HL-60 (cell line): ENCODE measurements at regions not wholly inside any gene's neighbourhood (a gene's known extent, or its start where the extent isn't known, plus 50 kb on each side); places are given as distances from the start of the nearest gene placed in this dataset.

Experiments used
- DNase-seq, 2 experiments: peaks; one replicate each; pipeline ENCODE4 v3.0.0-alpha.2; 2010 to 2020; ENCODE audit warnings: low read depth in 1 of 2, low spot score in 1 of 2
- H3K27ac ChIP-seq: fragments of 250-450 bp; sonication (Bioruptor Pico); replicated peaks from 2 replicates; pipeline ENCODE4 v1.5.1; 2020; ENCODE audit warnings: mild to moderate bottlenecking, moderate library complexity
- H3K27me3 ChIP-seq: fragments of 250-450 bp; sonication (Bioruptor Pico); 2 replicates; pipeline ENCODE4 v1.5.1; 2021; ENCODE audit warnings: mild to moderate bottlenecking, moderate library complexity; ENCODE audit not compliant: insufficient read depth, poor library complexity, severe bottlenecking
- H3K4me3 ChIP-seq: replicated peaks from 2 replicates; pipeline ENCODE4 v1.5.1; 2011; ENCODE audit warnings: mild to moderate bottlenecking, control low read depth, low read length; ENCODE audit not compliant: insufficient read depth
- CTCF ChIP-seq: IDR thresholded peaks from one replicate; pipeline ENCODE4 v1.5.1; 2011; ENCODE audit warnings: low read length, control low read depth, inconsistent platforms; ENCODE audit not compliant: insufficient read depth
- GABPA ChIP-seq: IDR thresholded peaks from 2 replicates; pipeline ENCODE4 v1.6.1; 2012; ENCODE audit warnings: low read depth
- POLR2AphosphoS5 ChIP-seq: IDR thresholded peaks from 2 replicates; pipeline ENCODE4 v1.6.1; 2012; ENCODE audit warnings: low read depth
- REST ChIP-seq: IDR thresholded peaks from 2 replicates; pipeline ENCODE4 v1.6.1; 2012; ENCODE audit warnings: low read depth; ENCODE audit not compliant: insufficient replicate concordance
- SPI1 ChIP-seq: IDR thresholded peaks from 2 replicates; pipeline ENCODE4 v1.6.1; 2012; ENCODE audit warnings: low read depth, mild to moderate bottlenecking, borderline replicate concordance

- H3K27ac ChIP-seq = no peak overlapping the region
- H3K4me3 ChIP-seq = no peak overlapping the region
- peaks cover 3% of the 10 kb centered on the region for H3K27me3 ChIP-seq
- TF ChIP-seq GABPA = no peak
- TF ChIP-seq REST = no peak
- no peak for TF ChIP-seq POLR2AphosphoS5
- TF ChIP-seq CTCF = no peak
- TF ChIP-seq SPI1 = no peak
- DNase-seq = no peak
These were observed 112.1 kb downstream of the KIF4B start for GRCh38 chr5:155125551-155126095.

- Histone ChIP-seq H3K4me3 (no peak overlapping the region), H3K27ac (no peak overlapping the region), H3K27me3 (peaks cover 3% of the 10 kb centered on the region)
- TF ChIP-seq CTCF (no peak), SPI1 (no peak), GABPA (no peak), POLR2AphosphoS5 (no peak), REST (no peak)
- DNase-seq = no peak
These were observed 113.0 kb downstream of the KIF4B start for GRCh38 chr5:155126573-155126972.

- TF ChIP-seq POLR2AphosphoS5 (no peak), SPI1 (no peak)
- H3K27ac ChIP-seq = no peak overlapping the region
These were observed 114.0 kb downstream of the KIF4B start for GRCh38 chr5:155127552-155127951.

GRCh38 chr5:155128786-155129512 lies 115.4 kb downstream of the KIF4B start:
- TF ChIP-seq REST (no peak), GABPA (no peak), POLR2AphosphoS5 (no peak)
- Histone ChIP-seq H3K4me3 (no peak overlapping the region), H3K27ac (no peak overlapping the region), H3K27me3 (peaks cover 3% of the 10 kb centered on the region)
- DNase-seq = no peak

More at GRCh38 chr5:155127552-155127951, 114.0 kb downstream of the KIF4B start:
- H3K27me3 ChIP-seq = peaks cover 3% of the 10 kb centered on the region
- H3K4me3 ChIP-seq = no peak overlapping the region
- no peak for DNase-seq
